Psoas muscle (tissue), 7 donors: ENCODE measurements at regions not wholly inside any gene's neighbourhood (a gene's known extent, or its start where the extent isn't known, plus 50 kb on each side); places are given as distances from the start of the nearest gene placed in this dataset.

Source experiments
- ATAC-seq, 4 donors: fragments of 200-7000 bp; cut with Tn5 transposase; one replicate each; pipeline ENCODE4 v1.9.1; 2020; ENCODE audit warnings: moderate library complexity in 3 of 4, mild to moderate bottlenecking in 2 of 4
- DNase-seq, 2 donors: peaks; one replicate each; pipeline ENCODE4 v3.0.0-alpha.2; 2020
- H3K27ac ChIP-seq: fragments of 200-600 bp; one replicate; pipeline ENCODE4 v1.8.0; 2022
- H3K27me3 ChIP-seq, 3 donors: fragments of 200-600 bp in 1 of 3; one replicate each; pipeline versions ENCODE4 v1.6.1 to v1.8.0; 2013 to 2022; ENCODE audit warnings: low read length in 2 of 3, mild to moderate bottlenecking in 2 of 3, moderate library complexity in 1 of 3; ENCODE audit not compliant: insufficient read depth in 3 of 3
- H3K36me3 ChIP-seq, 2 donors: fragments of 200-600 bp in 1 of 2; one replicate each; pipeline versions ENCODE4 v1.6.1 to v1.8.0; 2013 to 2022; ENCODE audit warnings: low read depth in 1 of 2, mild to moderate bottlenecking in 1 of 2, moderate library complexity in 1 of 2; ENCODE audit not compliant: insufficient read depth in 1 of 2
- H3K4me1 ChIP-seq: fragments of 200-600 bp; one replicate; pipeline ENCODE4 v1.8.0; 2022
- H3K4me3 ChIP-seq: fragments of 200-600 bp; one replicate; pipeline ENCODE4 v1.8.0; 2022; ENCODE audit warnings: mild to moderate bottlenecking
- H3K9me3 ChIP-seq: fragments of 200-600 bp; one replicate; pipeline ENCODE4 v1.8.0; 2022
- WGBS, 3 donors: extraction: QIAGEN DNeasy Blood & Tissue Kit; methylation state at CpG; one replicate each; pipeline versions ENCODE4 v1.1.6 to v1.1.7; 2013; 5-methylcytosine and 5-hydroxymethylcytosine counted together
- intact Hi-C, 2 donors: fragments of 100-400 bp; cut with DNase I; formaldehyde crosslinking; loops; one replicate each; pipeline versions ENCODE4 v1.11.0 to v1.14.2; 2022
- TF ChIP-seq, protein P1 (sequence below): fragments of 200-600 bp; IDR thresholded peaks from one replicate; pipeline ENCODE4 v1.8.0; 2022; ENCODE audit warnings: antibody characterized with exemption
- donor health status: healthy with polysubstance abuse.
- donor health status: DM: no; HTN: no; CAD: no; lungs with moderate emphysema.
- donor health status: Bipolar disorder and iron deficiency.
- donor health status: healthy.
- donor health status: DM: yes; HTN: yes; CAD: no.
- donor health status: DM: no; HTN: no; CAD: no.
- donor health status: DM: yes; HTN: yes; CAD: no.

DNA sequence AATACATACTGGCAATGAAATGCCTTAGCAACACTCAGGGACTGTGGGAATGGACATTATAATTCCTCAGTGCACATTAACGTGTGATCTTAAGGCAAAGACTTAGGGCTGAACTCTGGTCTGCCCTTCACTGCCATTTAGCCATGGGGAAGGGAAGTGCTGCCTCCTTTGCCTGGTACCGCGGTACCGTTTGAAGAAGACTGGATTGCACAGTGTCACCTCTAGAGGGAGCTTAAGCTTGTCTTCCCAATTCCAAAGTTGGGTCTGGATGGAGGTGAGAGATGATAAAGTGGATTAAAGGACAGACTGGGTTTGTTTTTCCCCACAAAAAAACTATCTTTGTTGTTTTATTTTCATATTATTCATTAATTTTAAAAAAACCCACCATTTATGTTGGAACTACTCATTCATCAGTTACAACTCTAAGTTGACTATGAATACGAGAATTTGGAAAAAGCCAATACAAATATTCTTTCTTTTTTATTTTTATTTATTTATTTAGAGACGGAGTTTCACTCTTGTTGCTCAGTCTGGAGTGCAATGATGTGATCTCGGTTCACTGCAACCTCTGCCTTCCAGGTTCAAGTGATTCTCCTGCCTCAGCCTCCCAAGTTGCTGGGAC lies 60.0 kb upstream of the SYN2 start:
- Histone ChIP-seq H3K36me3 (no peaks in the 10 kb centered on the region), H3K27ac (no peak overlapping the region), H3K4me1 (no peaks in the 10 kb centered on the region), H3K4me3 (no peak overlapping the region), H3K9me3 (no peaks in the 10 kb centered on the region), H3K27me3 (peaks cover 0 to 5% (median 0%) of the 10 kb centered on the region in 3 donors)
- intact Hi-C loops: no loop called here
- ATAC-seq (peak in 1 of 4 donors; percentile 46), DNase-seq (no peak)
- 23 to 26% (median 24%) methylated on average over 7 of the region's 7 CpGs for WGBS, 3 donors
- TF ChIP-seq, protein P1, sequence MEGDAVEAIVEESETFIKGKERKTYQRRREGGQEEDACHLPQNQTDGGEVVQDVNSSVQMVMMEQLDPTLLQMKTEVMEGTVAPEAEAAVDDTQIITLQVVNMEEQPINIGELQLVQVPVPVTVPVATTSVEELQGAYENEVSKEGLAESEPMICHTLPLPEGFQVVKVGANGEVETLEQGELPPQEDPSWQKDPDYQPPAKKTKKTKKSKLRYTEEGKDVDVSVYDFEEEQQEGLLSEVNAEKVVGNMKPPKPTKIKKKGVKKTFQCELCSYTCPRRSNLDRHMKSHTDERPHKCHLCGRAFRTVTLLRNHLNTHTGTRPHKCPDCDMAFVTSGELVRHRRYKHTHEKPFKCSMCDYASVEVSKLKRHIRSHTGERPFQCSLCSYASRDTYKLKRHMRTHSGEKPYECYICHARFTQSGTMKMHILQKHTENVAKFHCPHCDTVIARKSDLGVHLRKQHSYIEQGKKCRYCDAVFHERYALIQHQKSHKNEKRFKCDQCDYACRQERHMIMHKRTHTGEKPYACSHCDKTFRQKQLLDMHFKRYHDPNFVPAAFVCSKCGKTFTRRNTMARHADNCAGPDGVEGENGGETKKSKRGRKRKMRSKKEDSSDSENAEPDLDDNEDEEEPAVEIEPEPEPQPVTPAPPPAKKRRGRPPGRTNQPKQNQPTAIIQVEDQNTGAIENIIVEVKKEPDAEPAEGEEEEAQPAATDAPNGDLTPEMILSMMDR: peak; percentile 45

DNA sequence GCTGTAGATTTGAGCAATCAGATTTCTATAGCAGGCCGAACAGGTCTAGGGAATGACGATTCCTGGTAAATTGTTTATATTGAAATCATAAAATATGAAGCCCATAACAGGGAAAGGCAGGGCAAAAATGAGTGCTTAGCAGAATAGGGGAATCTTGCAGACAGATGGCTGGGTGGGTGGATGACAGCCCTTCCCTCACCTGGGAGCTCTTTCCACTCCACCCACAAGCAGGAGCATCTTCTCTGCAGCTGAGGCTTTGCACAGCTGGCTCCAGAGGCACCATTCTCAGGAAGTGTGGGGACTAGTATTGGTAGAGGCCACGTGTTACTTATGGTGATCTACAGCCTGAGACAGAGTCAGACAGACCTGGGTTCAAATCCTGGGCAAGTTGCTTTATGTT lies 55.9 kb upstream of the SYN2 start:
- no peaks in the 10 kb centered on the region for H3K4me1 ChIP-seq
- H3K9me3 ChIP-seq: no peaks in the 10 kb centered on the region
- intact Hi-C loops: no loop called here
- H3K27me3 ChIP-seq: peaks cover 0 to 5% (median 0%) of the 10 kb centered on the region in 3 donors
- TF ChIP-seq, protein P1: no peak
- WGBS, 3 donors: 75 to 84% (median 81%) methylated on average over 3 of the region's 3 CpGs
- ATAC-seq (no peak), DNase-seq (no peak)
- no peak overlapping the region for H3K4me3 ChIP-seq
- no peak overlapping the region for H3K27ac ChIP-seq
- H3K36me3 ChIP-seq: no peaks in the 10 kb centered on the region

DNA sequence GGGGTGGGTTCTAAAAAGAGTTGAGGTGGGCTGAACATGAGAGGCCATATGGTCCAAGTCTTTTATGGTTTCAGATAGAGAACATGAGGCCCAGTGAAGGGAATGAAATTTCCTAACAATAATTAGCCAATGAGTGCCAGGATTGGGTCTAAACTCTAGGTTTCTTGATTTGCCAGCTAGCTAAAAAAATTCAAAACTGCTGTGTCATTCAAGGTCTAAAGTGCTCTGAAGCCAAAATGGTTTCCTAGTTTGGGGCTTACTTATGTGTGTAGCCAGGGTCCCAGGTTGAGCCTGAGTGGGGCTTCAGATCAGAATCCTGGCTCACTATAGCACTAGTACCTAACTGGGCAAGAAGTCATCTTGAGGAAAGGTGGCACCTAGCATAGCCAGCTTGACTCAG lies 55.3 kb upstream of the SYN2 start:
- no peak overlapping the region for H3K4me3 ChIP-seq
- H3K36me3 ChIP-seq: no peaks in the 10 kb centered on the region
- no peak overlapping the region for H3K27ac ChIP-seq
- no peak for DNase-seq
- H3K9me3 ChIP-seq: no peaks in the 10 kb centered on the region
- ATAC-seq: no peak
- intact Hi-C loops: no loop called here
- no peaks in the 10 kb centered on the region for H3K4me1 ChIP-seq
- TF ChIP-seq, protein P1: no peak
- H3K27me3 ChIP-seq: peaks cover 0 to 5% (median 0%) of the 10 kb centered on the region in 3 donors

DNA sequence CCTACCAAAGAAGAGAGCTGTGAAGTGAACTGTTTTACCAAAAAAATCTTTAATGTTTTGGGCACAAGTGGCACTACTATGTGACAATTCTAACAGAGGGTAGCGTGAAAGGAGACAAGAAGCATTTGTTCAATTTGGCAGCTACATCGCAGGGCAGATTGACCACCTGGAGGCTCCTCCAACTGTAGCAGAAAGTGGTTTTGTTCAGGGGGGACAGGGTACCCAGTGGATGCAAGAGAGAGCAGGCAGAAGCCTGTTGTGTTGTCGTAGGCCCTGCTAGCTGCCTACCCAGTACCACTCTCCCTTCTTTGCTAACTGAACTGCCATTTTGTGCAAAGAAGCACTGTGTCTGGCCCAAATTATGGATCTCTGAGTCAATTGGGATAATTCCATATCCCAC lies 54.8 kb upstream of the SYN2 start:
- no peaks in the 10 kb centered on the region for H3K36me3 ChIP-seq
- H3K4me1 ChIP-seq: no peaks in the 10 kb centered on the region
- DNase-seq (no peak), ATAC-seq (no peak)
- 80 to 87% (median 87%) methylated on average over 3 of the region's 3 CpGs for WGBS, 3 donors
- intact Hi-C loops: no loop called here
- no peaks in the 10 kb centered on the region for H3K9me3 ChIP-seq
- TF ChIP-seq, protein P1: no peak
- no peak overlapping the region for H3K27ac ChIP-seq
- H3K27me3 ChIP-seq: peaks cover 0 to 9% (median 0%) of the 10 kb centered on the region in 3 donors
- no peak overlapping the region for H3K4me3 ChIP-seq

DNA sequence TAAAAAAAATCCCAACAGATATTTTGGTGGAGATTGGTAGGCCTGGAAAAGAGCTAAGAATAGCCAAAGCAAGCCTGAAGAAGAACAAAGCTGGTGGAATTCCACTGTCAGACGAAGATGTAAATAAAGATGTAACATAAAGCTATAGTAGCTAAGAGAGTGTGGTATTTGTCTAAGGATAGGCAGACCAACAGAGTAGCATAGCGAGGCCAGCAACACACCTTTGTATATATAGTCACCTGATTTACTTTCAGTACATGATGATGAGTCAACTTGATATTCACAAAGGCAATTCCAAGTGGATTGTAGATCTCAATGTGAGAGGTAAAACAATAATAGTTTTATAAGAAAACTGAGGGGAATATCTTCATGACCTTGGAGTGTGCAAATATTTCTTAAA lies 53.6 kb upstream of the SYN2 start:
- H3K27ac ChIP-seq: no peak overlapping the region
- H3K4me3 ChIP-seq: no peak overlapping the region
- intact Hi-C loops: no loop called here
- no peaks in the 10 kb centered on the region for H3K9me3 ChIP-seq
- H3K4me1 ChIP-seq: no peaks in the 10 kb centered on the region
- ATAC-seq: no peak
- H3K27me3 ChIP-seq: peaks cover 0 to 9% (median 0%) of the 10 kb centered on the region in 3 donors
- TF ChIP-seq, protein P1: no peak
- no peaks in the 10 kb centered on the region for H3K36me3 ChIP-seq
- 76 to 85% (median 82%) methylated on average over 2 of the region's 2 CpGs for WGBS, 3 donors
- DNase-seq: no peak
